Stimulated activated naive CD4-positive, alpha-beta T cell (primary cell): ENCODE measurements at regions not wholly inside any gene's neighbourhood (a gene's known extent, or its start where the extent isn't known, plus 50 kb on each side); places are given as distances from the start of the nearest gene placed in this dataset.
A peak's percentile ranks its signal among the peaks of the same experiment; 100 is the strongest.

Source experiments
- DNase-seq, 6 experiments: peaks; one replicate each; lab custom pipeline; 2025; lab: John Stamatoyannopoulos, UW

- DNase-seq, result no peak
Measured at GRCh38 chr1:99163671-99164070, 100.6 kb upstream of the PLPPR4 start.

GRCh38 chr1:99170516-99170915 is 93.8 kb upstream of the PLPPR4 start:
- no peak for DNase-seq

DNA sequence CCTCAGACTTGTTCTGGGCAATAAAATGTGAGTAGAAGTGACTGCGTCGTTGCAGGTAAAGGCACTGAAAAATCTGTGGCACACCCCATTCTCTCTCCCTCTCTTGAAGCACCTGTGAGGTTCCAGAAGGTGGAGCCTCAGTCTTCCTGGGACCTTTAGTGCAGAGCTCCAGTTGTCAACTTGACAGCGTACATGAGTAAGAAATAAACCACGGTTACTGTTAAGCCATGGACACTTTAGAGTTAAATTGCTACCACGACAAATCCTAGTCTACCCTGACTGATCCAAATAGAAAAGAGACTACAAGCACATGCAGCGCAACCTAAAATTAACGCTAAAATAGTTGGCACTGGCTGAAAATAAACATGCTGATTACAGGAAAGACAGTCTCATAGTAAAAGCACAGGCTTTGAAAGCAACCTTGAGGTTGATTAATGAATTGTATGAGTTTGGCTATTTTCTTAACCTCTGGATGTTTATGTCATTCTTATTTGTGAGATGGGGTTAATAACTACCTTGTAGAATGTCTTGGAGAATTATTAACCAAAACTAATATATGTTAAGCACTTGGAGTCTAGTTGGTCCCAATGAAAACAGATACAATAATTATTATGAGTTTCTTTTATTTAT is 93.0 kb upstream of the PLPPR4 start:
- no peak for DNase-seq

- no peak for DNase-seq
Measured at GRCh38 chr1:99173282-99173681, 91.0 kb upstream of the PLPPR4 start.

DNA sequence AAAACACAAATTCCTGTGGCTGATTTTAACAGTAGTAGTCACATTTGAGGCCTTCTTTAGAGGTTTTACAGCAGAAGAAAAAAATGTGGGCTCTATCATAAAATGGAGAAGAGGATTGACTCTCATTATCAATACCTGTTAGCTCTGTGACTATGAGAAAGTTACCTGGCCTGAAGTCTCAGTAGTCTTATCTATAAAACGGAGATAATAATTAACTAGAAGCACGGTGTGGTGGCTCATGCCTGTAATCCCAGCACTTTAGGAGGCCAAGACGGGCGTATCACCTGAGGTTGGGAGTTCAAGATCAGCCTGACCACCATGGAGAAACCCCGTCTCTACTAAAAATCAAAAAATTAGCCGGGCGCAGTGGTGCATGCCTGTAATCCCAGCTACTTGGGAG is 90.4 kb upstream of the PLPPR4 start:
- no peak for DNase-seq

DNA sequence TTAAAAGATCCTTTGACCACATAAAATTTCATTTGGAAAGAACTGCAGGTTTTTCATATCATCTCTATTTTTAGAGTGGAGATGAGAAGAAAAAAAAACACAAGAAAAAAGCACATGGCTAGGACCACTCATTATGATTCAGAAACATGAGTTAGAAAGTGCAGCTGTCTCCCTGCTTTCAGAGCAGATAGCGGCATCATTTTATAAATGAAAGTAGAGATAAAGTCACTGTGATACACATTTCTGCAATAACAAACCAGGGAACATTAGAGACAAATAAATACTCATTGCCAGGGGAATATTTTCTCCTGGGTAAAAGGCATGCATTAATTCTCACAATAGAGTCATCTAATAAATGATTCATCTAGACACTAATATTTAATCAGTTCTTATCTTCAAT is 87.5 kb upstream of the PLPPR4 start:
- no peak for DNase-seq

GRCh38 chr1:99177465-99177864 is 86.8 kb upstream of the PLPPR4 start:
- DNase-seq, result no peak

- DNase-seq, result peak; percentile 0 to 60 (median 22)
Measured at GRCh38 chr1:99180343-99180808, 83.9 kb upstream of the PLPPR4 start.

GRCh38 chr1:99180915-99181314 is 83.4 kb upstream of the PLPPR4 start:
- DNase-seq, result no peak

GRCh38 chr1:99181892-99182291 is 82.4 kb upstream of the PLPPR4 start:
- DNase-seq, result no peak

GRCh38 chr1:99185196-99185595 is 79.1 kb upstream of the PLPPR4 start:
- DNase-seq, result no peak

DNA sequence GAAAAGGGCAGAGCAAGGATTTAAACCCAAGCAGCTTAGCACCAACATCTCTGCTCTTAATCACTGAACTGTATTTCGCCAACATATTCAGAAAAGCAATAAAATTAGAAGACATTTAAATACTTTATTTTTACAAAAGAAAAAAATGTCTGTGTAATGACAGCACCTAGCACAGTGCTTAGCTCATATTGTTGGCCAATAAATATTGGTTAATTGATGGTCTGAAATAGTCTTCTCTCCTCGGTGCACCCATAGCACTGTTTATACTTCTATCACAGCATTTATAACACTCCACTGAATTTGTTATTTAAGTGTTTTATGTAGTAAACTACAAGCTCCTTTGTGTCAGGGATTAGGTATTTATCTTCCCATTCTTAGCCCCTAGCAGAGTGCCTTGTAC is 70.9 kb upstream of the PLPPR4 start:
- no peak for DNase-seq

GRCh38 chr1:99198393-99198792 is 65.9 kb upstream of the PLPPR4 start:
- no peak for DNase-seq

DNA sequence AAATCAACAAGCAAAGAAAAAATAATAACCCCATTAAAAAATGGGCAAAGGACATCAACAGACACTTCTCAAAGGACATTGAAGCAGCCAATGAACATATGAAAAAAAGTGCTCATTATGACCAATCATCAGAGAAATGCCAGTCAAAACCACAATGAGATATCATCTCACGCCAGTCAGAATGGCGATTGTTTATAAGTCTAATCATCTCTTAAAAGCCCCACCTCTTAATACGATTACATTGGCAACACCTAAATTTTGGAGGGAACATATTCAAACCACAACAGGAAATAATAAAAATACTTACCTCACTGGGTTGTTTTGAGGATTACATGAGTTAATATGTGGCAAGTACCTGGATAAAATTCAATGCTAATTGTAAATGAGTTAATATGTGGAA is 57.1 kb upstream of the PLPPR4 start:
- DNase-seq, result no peak
